UCSD-AML1 (cell line): ENCODE measurements at regions not wholly inside any gene's neighbourhood (a gene's known extent, or its start where the extent isn't known, plus 50 kb on each side); places are given as distances from the start of the nearest gene placed in this dataset.
"Not testable (repeated sequence)": the region's sequence is repeated elsewhere in the genome, so short reads cannot be mapped to it uniquely, and the experiment has no call there.

Experiments
- DNase-seq: peaks from one replicate; lab custom pipeline; 2025; ENCODE audit not compliant: unreplicated experiment; lab: John Stamatoyannopoulos, UW

DNA sequence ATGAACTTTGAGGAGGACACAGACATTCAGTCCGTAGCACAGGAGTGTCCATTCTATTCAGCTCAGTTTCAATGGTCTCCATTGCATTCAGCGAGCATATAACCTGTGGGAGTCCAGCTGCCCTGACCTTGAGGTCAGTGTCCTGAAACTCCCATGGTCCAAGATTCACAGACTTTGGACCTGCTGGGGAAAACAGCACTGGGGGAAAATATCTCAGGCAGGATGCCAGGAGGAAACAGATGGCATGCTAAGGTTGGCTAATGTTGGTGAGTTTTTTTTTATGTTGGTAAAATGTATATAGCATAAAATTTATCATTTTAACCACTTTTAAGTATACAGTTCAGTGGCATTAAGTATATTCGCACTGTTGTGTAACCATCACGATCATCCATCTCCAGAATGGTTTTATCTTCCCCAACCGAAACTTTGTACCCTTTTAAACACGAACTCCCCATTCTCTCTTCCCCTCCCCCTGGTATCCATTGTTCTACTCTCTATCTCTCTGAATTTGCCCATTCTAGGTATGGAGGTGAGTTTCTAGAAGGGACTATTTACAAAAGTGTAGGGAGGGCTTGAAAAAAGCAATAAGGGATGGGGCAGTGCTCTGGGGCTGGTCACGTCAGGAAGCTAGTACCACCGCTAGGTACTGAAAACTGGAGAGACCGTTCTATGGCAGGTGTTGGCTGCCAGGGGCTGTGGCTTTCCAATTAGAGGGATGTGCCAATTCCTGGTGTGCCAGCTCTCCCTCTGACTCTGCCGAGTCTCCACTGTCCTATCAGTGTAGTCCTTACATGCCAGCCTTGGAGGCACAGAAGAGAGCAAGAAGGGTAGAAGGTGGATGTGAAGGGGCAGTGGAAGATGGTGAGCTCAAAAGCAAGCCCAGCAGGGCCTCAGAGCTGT lies 85.3 kb downstream of the FOXD2 start:
- no peak for DNase-seq

DNA sequence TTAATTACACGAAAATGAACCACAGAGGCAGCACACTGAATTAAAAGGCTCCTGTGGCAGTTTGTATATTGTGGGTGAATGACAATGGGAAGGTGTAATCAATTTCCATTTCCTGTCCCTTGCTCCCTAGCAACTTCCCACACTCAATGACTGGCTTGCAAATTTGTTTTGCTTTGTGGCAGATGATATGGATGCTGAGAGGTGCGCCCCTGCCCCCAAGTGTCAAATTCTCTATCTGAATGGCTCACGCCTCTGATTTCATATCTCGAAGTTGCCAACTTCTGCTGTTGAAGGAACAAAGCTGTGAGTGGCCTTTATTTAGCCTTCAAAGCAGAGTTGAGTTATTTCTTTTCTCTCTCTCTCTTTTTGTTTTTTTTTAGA lies 86.0 kb downstream of the FOXD2 start:
- no peak for DNase-seq

- no peak for DNase-seq
These were observed 86.4 kb downstream of the FOXD2 start for GRCh38 chr1:47524272-47524671.

DNA sequence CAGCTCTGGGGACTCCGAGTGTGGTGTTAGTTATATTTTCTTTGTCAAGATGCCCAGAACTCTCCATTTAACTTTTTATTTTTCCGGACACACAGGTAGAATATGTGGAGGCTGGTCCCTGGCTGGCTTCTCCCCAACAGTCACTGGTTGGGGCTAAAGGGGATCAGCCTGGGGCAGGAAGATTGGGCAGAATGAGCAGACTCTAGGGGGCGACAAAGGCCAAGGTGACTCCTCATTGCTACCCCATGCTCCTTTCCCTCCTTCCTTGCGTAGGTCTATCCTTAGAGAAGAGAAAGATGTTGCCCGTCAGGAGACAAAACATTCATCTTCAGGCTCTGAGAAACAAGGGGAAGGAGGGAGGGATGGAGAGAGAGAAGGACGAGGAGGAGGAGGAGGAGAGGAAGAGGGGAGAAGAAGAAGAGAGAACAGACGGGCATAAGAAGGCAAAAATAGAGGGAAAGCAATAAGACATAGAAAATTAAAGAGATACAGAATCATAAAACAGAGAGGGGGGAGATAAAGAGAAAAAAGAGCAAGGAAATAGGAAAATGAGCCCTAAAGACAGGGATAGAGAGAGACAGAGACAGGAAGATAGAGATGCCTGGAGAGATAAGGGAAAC lies 89.9 kb downstream of the FOXD2 start:
- peak; percentile 18 for DNase-seq

DNA sequence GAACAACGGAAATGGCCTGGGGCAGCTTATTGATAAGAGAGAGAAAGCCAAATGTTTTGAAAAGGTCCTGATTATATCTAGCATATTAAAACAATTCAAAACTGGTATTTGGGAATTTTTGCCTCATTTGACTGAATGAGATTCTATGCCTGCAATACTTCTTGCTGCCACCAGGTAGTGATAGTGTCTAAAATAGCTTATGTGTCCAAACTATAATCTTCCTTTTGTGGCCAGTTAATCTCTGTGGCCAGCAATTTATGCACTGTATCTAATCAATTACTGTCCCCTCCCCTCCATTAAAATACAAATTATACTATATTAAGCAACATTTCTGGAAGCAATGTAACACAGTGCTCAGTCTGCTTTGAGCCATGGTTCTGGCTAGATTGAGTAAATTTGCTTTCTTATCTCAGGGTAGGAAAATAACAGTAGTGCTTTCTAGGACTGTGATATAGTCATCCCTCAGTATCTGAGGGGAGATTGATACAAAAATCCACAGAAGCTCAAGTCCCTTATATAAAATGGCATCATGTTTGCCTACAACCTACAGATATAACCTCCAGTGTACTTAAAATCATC lies 91.8 kb downstream of the FOXD2 start:
- DNase-seq, result no peak

- no peak for DNase-seq
These were observed 95.3 kb downstream of the FOXD2 start for GRCh38 chr1:47532921-47533792.

DNA sequence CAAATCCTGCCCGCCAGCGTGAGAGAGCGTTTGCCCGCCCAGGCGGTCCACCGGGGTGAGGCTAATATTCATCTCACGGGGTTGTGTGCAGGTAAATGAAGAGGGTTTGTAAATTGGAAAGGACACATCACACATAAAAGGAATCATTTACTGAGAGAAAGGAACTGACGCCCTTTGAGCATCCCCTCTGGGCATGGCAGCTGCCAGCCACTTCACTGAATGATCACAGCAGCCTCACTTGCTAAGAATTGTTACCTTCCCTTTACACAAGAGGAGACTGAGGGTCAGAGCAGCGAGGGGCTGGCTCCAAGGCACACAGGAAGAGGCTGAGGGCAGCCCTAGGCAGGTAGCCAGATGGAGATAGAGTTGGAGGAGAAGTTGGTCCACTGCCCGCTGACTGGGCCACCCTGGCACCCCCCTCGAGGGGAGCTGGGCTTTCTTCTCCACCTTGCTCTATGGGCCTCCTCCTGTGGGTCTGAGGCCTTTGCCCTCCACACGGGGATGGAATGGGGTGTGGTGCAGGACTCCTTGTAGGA lies 96.0 kb downstream of the FOXD2 start:
- no peak for DNase-seq

DNA sequence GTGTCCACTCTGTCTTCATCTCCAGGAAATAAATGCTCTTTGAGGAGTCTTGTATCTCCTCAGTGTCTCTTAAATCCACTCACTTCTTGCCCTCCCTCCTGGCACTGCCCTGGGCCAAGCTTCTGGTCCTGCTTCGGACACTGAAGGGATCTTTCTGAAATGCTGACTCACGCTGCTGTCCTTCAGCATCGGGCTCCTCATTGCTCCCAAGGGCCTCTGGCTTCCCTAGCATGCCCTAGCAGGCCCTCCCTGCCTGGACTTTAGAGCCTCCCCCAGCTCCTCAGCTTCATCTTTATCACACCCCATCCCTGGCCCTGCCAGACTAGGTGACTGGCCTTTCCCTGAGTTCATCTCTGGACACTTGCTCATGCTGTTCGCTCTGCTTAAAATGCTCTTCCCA lies 96.6 kb downstream of the FOXD2 start:
- DNase-seq, result no peak

DNA sequence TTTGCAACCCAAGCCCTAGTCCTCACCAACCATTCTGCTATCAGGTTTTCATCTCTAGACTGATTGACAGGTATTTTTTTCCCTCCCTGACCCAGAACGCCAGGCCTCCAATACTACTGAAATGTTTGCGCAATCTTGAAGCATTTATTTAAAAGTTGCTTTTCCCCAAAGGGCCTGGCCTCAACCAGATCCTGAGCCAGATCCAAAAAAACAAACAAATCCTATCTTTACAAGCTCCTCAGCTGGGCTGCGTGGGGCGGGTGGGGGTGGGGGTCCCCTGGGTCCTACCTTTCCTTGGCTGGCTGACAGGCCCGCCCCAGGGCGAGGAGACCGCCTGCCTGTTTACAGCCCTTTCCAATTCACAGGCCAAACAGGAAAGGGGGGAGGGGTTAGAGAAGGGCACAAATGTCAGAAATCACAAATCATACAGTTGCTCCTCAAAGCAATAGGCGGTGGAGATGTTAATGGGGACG lies 98.8 kb downstream of the FOXD2 start:
- DNase-seq, result no peak

- no peak for DNase-seq
These were observed 99.4 kb downstream of the FOXD2 start for GRCh38 chr1:47537268-47537667.

DNA sequence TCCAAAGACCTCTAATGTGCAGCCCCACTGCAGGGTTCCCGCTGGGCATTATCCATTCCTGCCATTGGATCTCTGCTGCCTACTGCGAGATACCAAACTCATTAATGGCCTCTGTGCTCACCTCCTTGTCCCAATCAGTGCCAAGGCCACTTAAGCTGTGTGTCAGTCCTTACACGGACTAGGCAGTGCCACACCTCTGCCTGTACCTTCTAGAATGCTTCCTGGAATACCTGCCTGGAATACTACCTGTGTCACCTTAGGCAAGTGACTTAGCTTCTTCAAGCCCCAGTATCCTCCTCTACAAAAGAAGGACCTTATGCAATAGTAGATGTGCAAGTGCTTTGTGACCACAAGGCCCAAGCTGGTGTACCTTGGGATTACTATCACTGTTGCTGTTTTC lies 100.1 kb downstream of the FOXD2 start:
- no peak for DNase-seq

GRCh38 chr1:47538530-47538929 lies 100.7 kb downstream of the FOXD2 start:
- not testable (repeated sequence) for DNase-seq

- DNase-seq, result not testable (repeated sequence)
These were observed 103.9 kb downstream of the FOXD2 start for GRCh38 chr1:47541705-47542104.

GRCh38 chr1:47543089-47543488 lies 105.2 kb downstream of the FOXD2 start:
- not testable (repeated sequence) for DNase-seq

- no peak for DNase-seq
These were observed 108.2 kb downstream of the FOXD2 start for GRCh38 chr1:47545912-47546483.

DNA sequence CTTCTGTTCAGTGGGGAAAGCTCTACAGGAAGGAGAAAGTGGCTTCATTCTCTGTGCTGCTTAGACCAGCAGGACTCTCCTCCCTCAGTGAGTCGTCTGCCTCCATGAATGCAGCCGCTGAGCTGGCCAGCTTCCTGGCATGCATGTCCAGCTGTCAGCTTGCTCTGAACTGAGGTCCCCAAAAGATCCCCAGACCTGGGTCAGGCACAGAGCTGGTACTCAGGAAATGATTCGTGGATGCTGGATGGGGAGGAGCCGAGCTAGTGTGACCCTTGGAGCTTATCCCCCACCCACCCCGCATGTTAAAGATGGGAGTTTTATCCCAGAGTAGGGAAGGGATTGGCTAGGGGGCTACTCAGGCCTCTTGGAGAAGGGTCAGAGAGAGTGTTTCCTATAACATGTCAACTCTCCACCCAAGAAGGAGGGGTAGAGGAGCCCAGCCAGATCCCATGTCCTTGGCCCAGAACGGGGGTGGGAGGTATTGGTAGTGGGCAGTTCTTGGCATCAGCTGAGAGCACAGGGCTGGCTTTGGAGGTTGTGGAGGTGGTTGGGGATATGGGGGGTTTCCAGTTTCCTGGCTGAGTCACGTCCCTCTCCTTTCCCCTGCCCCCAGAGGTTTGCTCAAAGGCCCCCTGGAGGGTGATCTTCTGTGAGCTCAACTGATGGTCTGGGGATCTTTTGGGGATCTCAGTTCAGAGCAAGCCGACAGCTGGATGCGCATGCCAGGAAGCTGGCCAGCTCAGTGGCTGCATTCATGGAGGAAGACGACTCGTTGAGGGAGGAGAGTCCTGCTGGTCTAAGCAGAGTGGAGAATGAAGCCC lies 110.1 kb downstream of the FOXD2 start:
- no peak for DNase-seq

DNA sequence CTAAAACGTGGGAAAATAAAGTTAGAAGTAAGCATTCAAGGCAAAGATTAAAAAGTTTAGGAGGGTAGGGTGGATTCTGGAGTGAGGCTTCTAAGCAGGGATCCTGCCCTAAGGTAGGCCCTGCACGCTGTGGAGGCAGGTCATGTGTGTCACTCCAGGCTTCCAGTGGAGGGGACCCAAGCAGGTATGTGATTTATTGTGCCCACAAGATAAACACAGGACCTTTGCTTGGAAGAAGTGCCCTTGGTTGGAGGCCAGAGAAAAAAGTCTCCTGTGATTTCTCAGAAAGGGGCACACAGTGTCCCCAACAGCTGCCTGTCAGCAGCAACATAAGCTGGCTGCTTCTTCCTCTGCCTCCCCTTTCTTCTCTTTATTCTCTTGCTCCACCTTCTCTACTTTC lies 110.8 kb downstream of the FOXD2 start:
- no peak for DNase-seq

DNA sequence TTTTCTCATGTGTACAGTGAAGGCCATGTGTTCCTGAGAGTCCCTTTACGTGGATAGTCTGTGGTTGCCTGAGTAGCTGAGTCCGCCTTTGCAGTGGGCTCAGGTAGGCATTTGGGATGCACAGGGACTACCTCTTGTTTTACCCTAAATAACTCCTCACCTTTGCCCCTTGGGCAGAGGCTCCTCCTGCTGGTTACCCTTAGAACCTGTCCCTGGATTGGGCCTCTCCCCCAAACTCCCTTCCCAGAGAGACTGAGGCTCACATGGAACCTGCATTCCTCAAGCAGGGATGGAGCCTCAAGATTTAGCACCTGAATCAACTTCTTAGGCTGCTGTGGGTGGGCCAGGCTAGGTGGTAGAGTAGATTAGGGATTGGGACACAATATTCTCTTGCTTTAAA lies 111.7 kb downstream of the FOXD2 start:
- no peak for DNase-seq

GRCh38 chr1:47550929-47551328 lies 113.1 kb downstream of the FOXD2 start:
- DNase-seq, result no peak
